ENCODE measurements at regions not wholly inside any gene's neighbourhood (a gene's known extent, or its start where the extent isn't known, plus 50 kb on each side); places are given as distances from the start of the nearest gene placed in this dataset.

- intact Hi-C loops (cut with DNase I, micrococcal nuclease), result no loop called here
- ATAC-seq (no peak), DNase-seq (no peak)
These were observed 313.5 kb upstream of the MSX2 start for GRCh38 chr5:174410716-174411478.

- ATAC-seq, result no peak
- DNase-seq, result no peak
- intact Hi-C loops (cut with DNase I, micrococcal nuclease), result no loop called here
These were observed 312.9 kb upstream of the MSX2 start for GRCh38 chr5:174411479-174411819.

GRCh38 chr5:174412374-174412773 is 312.0 kb upstream of the MSX2 start:
- DNase-seq (no peak), ATAC-seq (no peak)
- intact Hi-C loops (cut with DNase I, micrococcal nuclease), result no loop called here

GRCh38 chr5:174412941-174413340 is 311.4 kb upstream of the MSX2 start:
- intact Hi-C loops (cut with DNase I, micrococcal nuclease), result no loop called here

GRCh38 chr5:174413567-174414314 is 310.6 kb upstream of the MSX2 start:
- no peak for ATAC-seq
- DNase-seq, result no peak
- intact Hi-C loops (cut with DNase I, micrococcal nuclease), result no loop called here

More at GRCh38 chr5:174412941-174413340, 311.4 kb upstream of the MSX2 start:
- DNase-seq, result no peak
- ATAC-seq, result no peak

- DNase-seq (no peak), ATAC-seq (no peak)
- intact Hi-C loops (cut with DNase I, micrococcal nuclease), result no loop called here
These were observed 310.1 kb upstream of the MSX2 start for GRCh38 chr5:174414315-174414710.

- ATAC-seq, result peak; percentile 52
- peak in 1 of 2 donors; percentile 8 for DNase-seq
- intact Hi-C loops (cut with DNase I, micrococcal nuclease), result loop anchor here in 1 of 2 donors (5.0 kb wide), 1 partner anchor 378 kb away; no protein-coding TSS in a partner anchor
These were observed 305.4 kb upstream of the MSX2 start for GRCh38 chr5:174418809-174419539.

- intact Hi-C loops (cut with DNase I, micrococcal nuclease), result loop anchor here in 1 of 2 donors (5.0 kb wide), 1 partner anchor 378 kb away; no protein-coding TSS in a partner anchor
- ATAC-seq (peak; percentile 92), DNase-seq (peak; percentile 71 to 90)
These were observed 304.7 kb upstream of the MSX2 start for GRCh38 chr5:174419540-174420132.

- intact Hi-C loops (cut with DNase I, micrococcal nuclease), result no loop called here
These were observed 303.6 kb upstream of the MSX2 start for GRCh38 chr5:174420651-174421407.

GRCh38 chr5:174421408-174421805 is 303.0 kb upstream of the MSX2 start:
- ATAC-seq (no peak), DNase-seq (no peak)
- intact Hi-C loops (cut with DNase I, micrococcal nuclease), result no loop called here

More at GRCh38 chr5:174420651-174421407, 303.6 kb upstream of the MSX2 start:
- no peak for ATAC-seq
- no peak for DNase-seq

GRCh38 chr5:174423558-174423957 is 300.8 kb upstream of the MSX2 start:
- no peak for DNase-seq
- intact Hi-C loops (cut with DNase I, micrococcal nuclease), result no loop called here
- no peak for ATAC-seq

GRCh38 chr5:174424219-174425053 is 299.9 kb upstream of the MSX2 start:
- intact Hi-C loops (cut with DNase I, micrococcal nuclease), result no loop called here
- DNase-seq (no peak), ATAC-seq (no peak)

GRCh38 chr5:174425271-174425963 is 299.0 kb upstream of the MSX2 start:
- ATAC-seq (peak; percentile 52), DNase-seq (peak in 1 of 2 donors; percentile 23)
- intact Hi-C loops (cut with DNase I, micrococcal nuclease), result no loop called here

- no peak for ATAC-seq
- intact Hi-C loops (cut with DNase I, micrococcal nuclease), result no loop called here
- DNase-seq, result no peak
These were observed 298.5 kb upstream of the MSX2 start for GRCh38 chr5:174425964-174426290.

- DNase-seq, result no peak
- ATAC-seq, result no peak
- intact Hi-C loops (cut with DNase I, micrococcal nuclease), result no loop called here
These were observed 298.0 kb upstream of the MSX2 start for GRCh38 chr5:174426388-174426787.

GRCh38 chr5:174426851-174427250 is 297.5 kb upstream of the MSX2 start:
- intact Hi-C loops (cut with DNase I, micrococcal nuclease), result no loop called here
- ATAC-seq, result no peak
- DNase-seq, result no peak

GRCh38 chr5:174427304-174427703 is 297.1 kb upstream of the MSX2 start:
- intact Hi-C loops (cut with DNase I, micrococcal nuclease), result no loop called here
- ATAC-seq (no peak), DNase-seq (no peak)

Measured in left colon (tissue), 2 donors.